ENCODE measurements at regions not wholly inside any gene's neighbourhood (a gene's known extent, or its start where the extent isn't known, plus 50 kb on each side); places are given as distances from the start of the nearest gene placed in this dataset.

- no peaks in the 10 kb centered on the region for H3K4me1 ChIP-seq (ENCODE audit: control insufficient read depth, insufficient read depth, low read length)
- H3K36me3 Mint-ChIP-seq = no peaks in the 10 kb centered on the region
Measured at GRCh38 chr17:14489986-14490385, 189.1 kb downstream of the HS3ST3B1 start.

DNA sequence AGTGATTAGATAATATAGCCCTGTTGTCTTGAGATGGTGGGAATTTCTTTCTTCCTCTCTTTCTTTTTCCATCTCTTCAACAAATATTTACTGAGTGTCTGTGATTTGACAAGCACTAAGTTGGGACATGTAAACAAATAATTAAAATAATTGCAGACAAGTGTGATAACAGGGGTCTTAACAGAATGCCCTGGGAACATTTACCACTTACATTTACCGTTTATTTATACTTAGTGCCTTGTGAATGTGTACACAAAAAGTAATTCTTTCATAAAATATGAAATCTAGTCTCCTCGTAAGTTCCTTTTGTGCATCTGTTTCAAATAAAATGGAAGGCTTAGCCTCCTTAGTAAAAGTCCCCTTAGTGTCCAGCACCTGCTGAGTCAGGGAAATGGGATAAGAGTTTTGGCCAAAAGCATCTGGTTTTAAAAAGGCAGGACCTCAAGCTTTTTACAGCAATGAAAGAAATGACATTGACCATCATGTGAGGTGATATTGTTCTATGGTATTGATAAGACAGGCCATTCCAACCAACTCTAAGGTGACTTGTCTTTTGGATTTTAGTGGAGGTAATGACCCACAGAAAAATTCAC, 188.2 kb downstream of the HS3ST3B1 start:
- Histone ChIP-seq H3K27me3 (ENCODE audit: control insufficient read depth, insufficient read depth, low read length) (no peaks in the 10 kb centered on the region), H3K4me3 (ENCODE audit: low read length) (no peak overlapping the region), H3K27ac (ENCODE audit: low read length) (no peak overlapping the region), H3K36me3 (ENCODE audit: control insufficient read depth, insufficient read depth, low read length) (no peaks in the 10 kb centered on the region), H3K4me1 (ENCODE audit: control insufficient read depth, insufficient read depth, low read length) (no peaks in the 10 kb centered on the region), H3K9me3 (ENCODE audit: control insufficient read depth, insufficient read depth, low read length) (no peaks in the 10 kb centered on the region)
- no peaks in the 10 kb centered on the region for H3K36me3 Mint-ChIP-seq
- intact Hi-C loops (cut with micrococcal nuclease) = no loop called here
- DNase-seq (no peak), ATAC-seq (no peak)
- no peaks in the 10 kb centered on the region for H3K9me3 Mint-ChIP-seq
- TF ChIP-seq, protein P1, sequence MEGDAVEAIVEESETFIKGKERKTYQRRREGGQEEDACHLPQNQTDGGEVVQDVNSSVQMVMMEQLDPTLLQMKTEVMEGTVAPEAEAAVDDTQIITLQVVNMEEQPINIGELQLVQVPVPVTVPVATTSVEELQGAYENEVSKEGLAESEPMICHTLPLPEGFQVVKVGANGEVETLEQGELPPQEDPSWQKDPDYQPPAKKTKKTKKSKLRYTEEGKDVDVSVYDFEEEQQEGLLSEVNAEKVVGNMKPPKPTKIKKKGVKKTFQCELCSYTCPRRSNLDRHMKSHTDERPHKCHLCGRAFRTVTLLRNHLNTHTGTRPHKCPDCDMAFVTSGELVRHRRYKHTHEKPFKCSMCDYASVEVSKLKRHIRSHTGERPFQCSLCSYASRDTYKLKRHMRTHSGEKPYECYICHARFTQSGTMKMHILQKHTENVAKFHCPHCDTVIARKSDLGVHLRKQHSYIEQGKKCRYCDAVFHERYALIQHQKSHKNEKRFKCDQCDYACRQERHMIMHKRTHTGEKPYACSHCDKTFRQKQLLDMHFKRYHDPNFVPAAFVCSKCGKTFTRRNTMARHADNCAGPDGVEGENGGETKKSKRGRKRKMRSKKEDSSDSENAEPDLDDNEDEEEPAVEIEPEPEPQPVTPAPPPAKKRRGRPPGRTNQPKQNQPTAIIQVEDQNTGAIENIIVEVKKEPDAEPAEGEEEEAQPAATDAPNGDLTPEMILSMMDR (IDR thresholded peaks at IDR 0.05) = no peak
- H3K27me3 Mint-ChIP-seq (ENCODE audit: low read depth in 2 of 2) = peaks cover 4 to 10% of the 10 kb centered on the region in 2 donors
- H3K4me1 Mint-ChIP-seq = no peaks in the 10 kb centered on the region
- 86% methylated on average over 2 of the region's 2 CpGs for WGBS (ENCODE audit: insufficient coverage)
- H3K27ac Mint-ChIP-seq = no peak overlapping the region
- H3K4me3 Mint-ChIP-seq = no peak overlapping the region

More at GRCh38 chr17:14489986-14490385, 189.1 kb downstream of the HS3ST3B1 start:
- Mint-ChIP-seq H3K27ac (no peak overlapping the region), H3K4me1 (no peaks in the 10 kb centered on the region), H3K27me3 (ENCODE audit: low read depth in 2 of 2) (peaks cover 10 to 11% of the 10 kb centered on the region in 2 donors), H3K4me3 (no peak overlapping the region), H3K9me3 (peaks cover 0 to 4% of the 10 kb centered on the region in 2 donors)
- TF ChIP-seq, protein P1 (IDR thresholded peaks at IDR 0.05) = no peak
- Histone ChIP-seq H3K4me3 (ENCODE audit: low read length) (no peak overlapping the region), H3K36me3 (ENCODE audit: control insufficient read depth, insufficient read depth, low read length) (no peaks in the 10 kb centered on the region), H3K9me3 (ENCODE audit: control insufficient read depth, insufficient read depth, low read length) (no peaks in the 10 kb centered on the region), H3K27ac (ENCODE audit: low read length) (no peak overlapping the region), H3K27me3 (ENCODE audit: control insufficient read depth, insufficient read depth, low read length) (no peaks in the 10 kb centered on the region)
- intact Hi-C loops (cut with micrococcal nuclease) = no loop called here
- DNase-seq (no peak), ATAC-seq (no peak)
- WGBS (ENCODE audit: insufficient coverage) = 87% methylated on average over 2 of the region's 2 CpGs

DNA sequence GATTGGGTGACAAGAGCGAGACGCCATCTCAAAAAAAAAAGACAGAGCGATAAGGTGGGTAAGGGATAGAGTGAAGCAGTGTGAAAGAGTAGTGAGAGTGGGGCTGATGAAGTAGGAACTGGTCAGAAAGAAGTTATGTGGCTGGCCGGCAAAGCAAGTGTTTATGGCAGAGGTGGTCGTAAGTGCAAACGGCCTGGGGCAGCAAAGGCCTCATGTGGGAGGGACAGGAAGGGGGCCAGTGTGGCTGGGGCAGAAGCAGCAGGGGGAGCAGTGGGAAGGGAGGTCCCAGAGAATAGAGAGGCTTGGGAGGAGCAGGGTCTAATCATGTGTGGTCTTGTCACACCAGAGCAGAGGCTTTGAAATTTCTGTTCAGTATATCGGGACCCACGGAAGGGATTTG, 186.2 kb downstream of the HS3ST3B1 start:
- H3K27ac Mint-ChIP-seq = no peak overlapping the region
- ATAC-seq = no peak
- H3K9me3 Mint-ChIP-seq = no peaks in the 10 kb centered on the region
- DNase-seq = no peak
- H3K36me3 ChIP-seq (ENCODE audit: control insufficient read depth, insufficient read depth, low read length) = no peaks in the 10 kb centered on the region
- no peaks in the 10 kb centered on the region for H3K4me1 ChIP-seq (ENCODE audit: control insufficient read depth, insufficient read depth, low read length)
- H3K27ac ChIP-seq (ENCODE audit: low read length) = no peak overlapping the region
- H3K9me3 ChIP-seq (ENCODE audit: control insufficient read depth, insufficient read depth, low read length) = no peaks in the 10 kb centered on the region
- intact Hi-C loops (cut with micrococcal nuclease) = no loop called here
- H3K4me1 Mint-ChIP-seq = no peaks in the 10 kb centered on the region
- H3K27me3 Mint-ChIP-seq (ENCODE audit: low read depth in 2 of 2) = peaks cover 0 to 2% of the 10 kb centered on the region in 2 donors
- no peaks in the 10 kb centered on the region for H3K36me3 Mint-ChIP-seq
- H3K4me3 ChIP-seq (ENCODE audit: low read length) = no peak overlapping the region
- TF ChIP-seq, protein P1 (IDR thresholded peaks at IDR 0.05) = no peak
- no peaks in the 10 kb centered on the region for H3K27me3 ChIP-seq (ENCODE audit: control insufficient read depth, insufficient read depth, low read length)
- WGBS (ENCODE audit: insufficient coverage) = 91% methylated on average over 8 of the region's 8 CpGs
- no peak overlapping the region for H3K4me3 Mint-ChIP-seq

- Mint-ChIP-seq H3K4me1 (no peaks in the 10 kb centered on the region), H3K4me3 (no peak overlapping the region), H3K36me3 (no peaks in the 10 kb centered on the region), H3K27ac (no peak overlapping the region), H3K27me3 (ENCODE audit: low read depth in 2 of 2) (peaks cover 0 to 6% of the 10 kb centered on the region in 2 donors), H3K9me3 (peaks cover 0 to 2% of the 10 kb centered on the region in 2 donors)
- no peak for DNase-seq
- no peaks in the 10 kb centered on the region for H3K4me1 ChIP-seq (ENCODE audit: control insufficient read depth, insufficient read depth, low read length)
- no peaks in the 10 kb centered on the region for H3K9me3 ChIP-seq (ENCODE audit: control insufficient read depth, insufficient read depth, low read length)
- no peak overlapping the region for H3K27ac ChIP-seq (ENCODE audit: low read length)
- no peaks in the 10 kb centered on the region for H3K36me3 ChIP-seq (ENCODE audit: control insufficient read depth, insufficient read depth, low read length)
- intact Hi-C loops (cut with micrococcal nuclease) = no loop called here
- ATAC-seq = no peak
- WGBS (ENCODE audit: insufficient coverage) = 100% methylated on average over 1 of the region's 1 CpG
- no peaks in the 10 kb centered on the region for H3K27me3 ChIP-seq (ENCODE audit: control insufficient read depth, insufficient read depth, low read length)
- TF ChIP-seq, protein P1 (IDR thresholded peaks at IDR 0.05) = no peak
- H3K4me3 ChIP-seq (ENCODE audit: low read length) = no peak overlapping the region
Measured at GRCh38 chr17:14482715-14483114, 181.8 kb downstream of the HS3ST3B1 start.

Data from natural killer cell (primary cell).